ENCODE measurements at regions not wholly inside any gene's neighbourhood (a gene's known extent, or its start where the extent isn't known, plus 50 kb on each side); places are given as distances from the start of the nearest gene placed in this dataset.

- Histone ChIP-seq H3K36me3 (ENCODE audit: insufficient read depth, low read length) (no peaks in the 10 kb centered on the region), H3K27me3 (ENCODE audit: insufficient read depth, low read length) (no peaks in the 10 kb centered on the region), H3K9me3 (ENCODE audit: control insufficient read depth in 1 of 2, low read length in 2 of 2) (no peaks in the 10 kb centered on the region), H3K27ac (ENCODE audit: low read depth, low read length) (no peak overlapping the region), H3K4me1 (ENCODE audit: insufficient read depth, low read length) (no peaks in the 10 kb centered on the region), H3K4me3 (ENCODE audit: low read length in 2 of 2) (no peak overlapping the region)
- ChIA-PET POLR2A (ENCODE audit: partially characterized antibody) (no interaction called here), CTCF (ENCODE audit: partially characterized antibody) (no interaction called here)
- intact Hi-C loops (cut with micrococcal nuclease) = no loop called here
- H3K4me1 Mint-ChIP-seq = no peaks in the 10 kb centered on the region
- no peak overlapping the region for H3K4me3 Mint-ChIP-seq
- no peak overlapping the region for H3K27ac Mint-ChIP-seq
- H3K36me3 Mint-ChIP-seq = no peaks in the 10 kb centered on the region
- H3K27me3 Mint-ChIP-seq = no peaks in the 10 kb centered on the region
- DNase-seq = no peak
- H3K9me3 Mint-ChIP-seq = peaks cover 0 to 6% (median under 1%) of the 10 kb centered on the region in 8 donors
Observed at GRCh38 chr3:148149556-148149955, 548.1 kb upstream of the AGTR1 start.

GRCh38 chr3:148150141-148150540 is 547.6 kb upstream of the AGTR1 start:
- CTCF ChIA-PET (ENCODE audit: partially characterized antibody) = no interaction called here

GRCh38 chr3:148158210-148158609 is 539.5 kb upstream of the AGTR1 start:
- Mint-ChIP-seq H3K27ac (no peak overlapping the region), H3K9me3 (peaks cover 0 to 6% (median 2%) of the 10 kb centered on the region in 8 donors), H3K4me3 (no peak overlapping the region), H3K4me1 (no peaks in the 10 kb centered on the region), H3K36me3 (no peaks in the 10 kb centered on the region), H3K27me3 (no peaks in the 10 kb centered on the region)
- no peak for DNase-seq
- no peaks in the 10 kb centered on the region for H3K4me1 ChIP-seq (ENCODE audit: insufficient read depth, low read length)
- CTCF ChIA-PET (ENCODE audit: partially characterized antibody) = no interaction called here
- no peaks in the 10 kb centered on the region for H3K9me3 ChIP-seq (ENCODE audit: control insufficient read depth in 1 of 2, low read length in 2 of 2)
- no peak overlapping the region for H3K4me3 ChIP-seq (ENCODE audit: low read length in 2 of 2)
- H3K36me3 ChIP-seq (ENCODE audit: insufficient read depth, low read length) = no peaks in the 10 kb centered on the region
- no peaks in the 10 kb centered on the region for H3K27me3 ChIP-seq (ENCODE audit: insufficient read depth, low read length)
- H3K27ac ChIP-seq (ENCODE audit: low read depth, low read length) = no peak overlapping the region
- POLR2A ChIA-PET (ENCODE audit: partially characterized antibody) = no interaction called here
- intact Hi-C loops (cut with micrococcal nuclease) = no loop called here

More at GRCh38 chr3:148150141-148150540, 547.6 kb upstream of the AGTR1 start:
- intact Hi-C loops (cut with micrococcal nuclease) = no loop called here
- Histone ChIP-seq H3K36me3 (ENCODE audit: insufficient read depth, low read length) (no peaks in the 10 kb centered on the region), H3K27me3 (ENCODE audit: insufficient read depth, low read length) (no peaks in the 10 kb centered on the region), H3K27ac (ENCODE audit: low read depth, low read length) (no peak overlapping the region), H3K4me3 (ENCODE audit: low read length in 2 of 2) (no peak overlapping the region), H3K4me1 (ENCODE audit: insufficient read depth, low read length) (no peaks in the 10 kb centered on the region), H3K9me3 (ENCODE audit: control insufficient read depth in 1 of 2, low read length in 2 of 2) (no peaks in the 10 kb centered on the region)
- Mint-ChIP-seq H3K36me3 (no peaks in the 10 kb centered on the region), H3K4me3 (no peak overlapping the region), H3K4me1 (no peaks in the 10 kb centered on the region), H3K9me3 (peaks cover 0 to 6% (median under 1%) of the 10 kb centered on the region in 8 donors), H3K27me3 (no peaks in the 10 kb centered on the region), H3K27ac (no peak overlapping the region)
- POLR2A ChIA-PET (ENCODE audit: partially characterized antibody) = no interaction called here
- DNase-seq = no peak

- POLR2A ChIA-PET (ENCODE audit: partially characterized antibody) = no interaction called here
- no peaks in the 10 kb centered on the region for H3K9me3 ChIP-seq (ENCODE audit: control insufficient read depth in 1 of 2, low read length in 2 of 2)
- H3K36me3 Mint-ChIP-seq = no peaks in the 10 kb centered on the region
- no peaks in the 10 kb centered on the region for H3K4me1 ChIP-seq (ENCODE audit: insufficient read depth, low read length)
- CTCF ChIA-PET (ENCODE audit: partially characterized antibody) = no interaction called here
- DNase-seq = no peak
- intact Hi-C loops (cut with micrococcal nuclease) = no loop called here
- no peaks in the 10 kb centered on the region for H3K4me1 Mint-ChIP-seq
- H3K4me3 ChIP-seq (ENCODE audit: low read length in 2 of 2) = no peak overlapping the region
- no peak overlapping the region for H3K27ac ChIP-seq (ENCODE audit: low read depth, low read length)
- H3K27me3 Mint-ChIP-seq = no peaks in the 10 kb centered on the region
- no peaks in the 10 kb centered on the region for H3K36me3 ChIP-seq (ENCODE audit: insufficient read depth, low read length)
- no peak overlapping the region for H3K27ac Mint-ChIP-seq
- H3K27me3 ChIP-seq (ENCODE audit: insufficient read depth, low read length) = no peaks in the 10 kb centered on the region
- peaks cover 0 to 6% (median 3%) of the 10 kb centered on the region in 8 donors for H3K9me3 Mint-ChIP-seq
- no peak overlapping the region for H3K4me3 Mint-ChIP-seq
Observed at GRCh38 chr3:148162132-148162531, 535.6 kb upstream of the AGTR1 start.

GRCh38 chr3:148168347-148168746 is 529.4 kb upstream of the AGTR1 start:
- POLR2A ChIA-PET (ENCODE audit: partially characterized antibody) = no interaction called here
- no peak for DNase-seq
- peaks cover 0 to 5% (median 2%) of the 10 kb centered on the region in 8 donors for H3K9me3 Mint-ChIP-seq
- intact Hi-C loops (cut with micrococcal nuclease) = no loop called here
- CTCF ChIA-PET (ENCODE audit: partially characterized antibody) = no interaction called here
- H3K27me3 Mint-ChIP-seq = no peaks in the 10 kb centered on the region
- no peak overlapping the region for H3K27ac ChIP-seq (ENCODE audit: low read depth, low read length)
- H3K4me3 Mint-ChIP-seq = no peak overlapping the region
- no peaks in the 10 kb centered on the region for H3K36me3 Mint-ChIP-seq
- H3K27ac Mint-ChIP-seq = no peak overlapping the region
- H3K36me3 ChIP-seq (ENCODE audit: insufficient read depth, low read length) = no peaks in the 10 kb centered on the region
- H3K4me1 Mint-ChIP-seq = no peaks in the 10 kb centered on the region
- H3K9me3 ChIP-seq (ENCODE audit: control insufficient read depth in 1 of 2, low read length in 2 of 2) = no peaks in the 10 kb centered on the region
- no peaks in the 10 kb centered on the region for H3K4me1 ChIP-seq (ENCODE audit: insufficient read depth, low read length)
- no peaks in the 10 kb centered on the region for H3K27me3 ChIP-seq (ENCODE audit: insufficient read depth, low read length)
- H3K4me3 ChIP-seq (ENCODE audit: low read length in 2 of 2) = no peak overlapping the region

- POLR2A ChIA-PET (ENCODE audit: partially characterized antibody) = no interaction called here
- H3K9me3 Mint-ChIP-seq = peaks cover 0 to 6% (median under 1%) of the 10 kb centered on the region in 8 donors
- DNase-seq = no peak
- H3K27ac Mint-ChIP-seq = no peak overlapping the region
- no peak overlapping the region for H3K4me3 ChIP-seq (ENCODE audit: low read length in 2 of 2)
- H3K27me3 Mint-ChIP-seq = no peaks in the 10 kb centered on the region
- H3K4me1 Mint-ChIP-seq = no peaks in the 10 kb centered on the region
- CTCF ChIA-PET (ENCODE audit: partially characterized antibody) = no interaction called here
- H3K4me1 ChIP-seq (ENCODE audit: insufficient read depth, low read length) = no peaks in the 10 kb centered on the region
- no peaks in the 10 kb centered on the region for H3K36me3 Mint-ChIP-seq
- no peaks in the 10 kb centered on the region for H3K27me3 ChIP-seq (ENCODE audit: insufficient read depth, low read length)
- intact Hi-C loops (cut with micrococcal nuclease) = no loop called here
- no peak overlapping the region for H3K4me3 Mint-ChIP-seq
- H3K36me3 ChIP-seq (ENCODE audit: insufficient read depth, low read length) = no peaks in the 10 kb centered on the region
- no peaks in the 10 kb centered on the region for H3K9me3 ChIP-seq (ENCODE audit: control insufficient read depth in 1 of 2, low read length in 2 of 2)
- no peak overlapping the region for H3K27ac ChIP-seq (ENCODE audit: low read depth, low read length)
Observed at GRCh38 chr3:148173851-148174250, 523.9 kb upstream of the AGTR1 start.

- no peaks in the 10 kb centered on the region for H3K27me3 Mint-ChIP-seq
Observed at GRCh38 chr3:148175214-148175613, 522.5 kb upstream of the AGTR1 start.

GRCh38 chr3:148178503-148178902 is 519.2 kb upstream of the AGTR1 start:
- no peak overlapping the region for H3K27ac Mint-ChIP-seq
- no peaks in the 10 kb centered on the region for H3K4me1 Mint-ChIP-seq
- no peak for DNase-seq
- Histone ChIP-seq H3K36me3 (ENCODE audit: insufficient read depth, low read length) (no peaks in the 10 kb centered on the region), H3K27ac (ENCODE audit: low read depth, low read length) (no peak overlapping the region), H3K9me3 (ENCODE audit: control insufficient read depth in 1 of 2, low read length in 2 of 2) (no peaks in the 10 kb centered on the region), H3K27me3 (ENCODE audit: insufficient read depth, low read length) (no peaks in the 10 kb centered on the region), H3K4me3 (ENCODE audit: low read length in 2 of 2) (no peak overlapping the region), H3K4me1 (ENCODE audit: insufficient read depth, low read length) (no peaks in the 10 kb centered on the region)
- intact Hi-C loops (cut with micrococcal nuclease) = no loop called here
- H3K27me3 Mint-ChIP-seq = no peaks in the 10 kb centered on the region
- H3K4me3 Mint-ChIP-seq = no peak overlapping the region
- H3K36me3 Mint-ChIP-seq = no peaks in the 10 kb centered on the region
- ChIA-PET POLR2A (ENCODE audit: partially characterized antibody) (no interaction called here), CTCF (ENCODE audit: partially characterized antibody) (no interaction called here)
- peaks cover 0 to 9% (median 3%) of the 10 kb centered on the region in 8 donors for H3K9me3 Mint-ChIP-seq

More at GRCh38 chr3:148175214-148175613, 522.5 kb upstream of the AGTR1 start:
- no peak overlapping the region for H3K4me3 ChIP-seq (ENCODE audit: low read length in 2 of 2)
- POLR2A ChIA-PET (ENCODE audit: partially characterized antibody) = no interaction called here
- H3K9me3 ChIP-seq (ENCODE audit: control insufficient read depth in 1 of 2, low read length in 2 of 2) = no peaks in the 10 kb centered on the region
- DNase-seq = no peak
- Mint-ChIP-seq H3K9me3 (peaks cover 0 to 6% (median 0%) of the 10 kb centered on the region in 8 donors), H3K27ac (no peak overlapping the region), H3K4me3 (no peak overlapping the region), H3K36me3 (no peaks in the 10 kb centered on the region), H3K4me1 (no peaks in the 10 kb centered on the region)
- intact Hi-C loops (cut with micrococcal nuclease) = no loop called here
- H3K27me3 ChIP-seq (ENCODE audit: insufficient read depth, low read length) = no peaks in the 10 kb centered on the region
- H3K36me3 ChIP-seq (ENCODE audit: insufficient read depth, low read length) = no peaks in the 10 kb centered on the region
- CTCF ChIA-PET (ENCODE audit: partially characterized antibody) = no interaction called here
- H3K27ac ChIP-seq (ENCODE audit: low read depth, low read length) = no peak overlapping the region
- no peaks in the 10 kb centered on the region for H3K4me1 ChIP-seq (ENCODE audit: insufficient read depth, low read length)
